Adrenal gland (tissue), 5 donors: ENCODE measurements at regions not wholly inside any gene's neighbourhood (a gene's known extent, or its start where the extent isn't known, plus 50 kb on each side); places are given as distances from the start of the nearest gene placed in this dataset.

Experiments used
- CTCF ChIP-seq, 6 experiments: fragments of 450-650 bp in 4 of 6; fragments of 200-600 bp in 2 of 6; sonication (generic) in 1 of 6; IDR thresholded peaks; 1 replicate in 5 of 6; 2 replicates in 1 of 6; pipeline versions ENCODE4 v1.5.1 to v1.8.0; 2016 to 2021; ENCODE audit warnings: antibody characterized with exemption in 6 of 6, mild to moderate bottlenecking in 2 of 6, moderate library complexity in 1 of 6
- POLR2A ChIP-seq, 2 donors: fragments of 450-650 bp; IDR thresholded peaks; one replicate each; pipeline ENCODE4 v1.6.1; 2017; ENCODE audit warnings: antibody characterized with exemption in 2 of 2, mild to moderate bottlenecking in 2 of 2, moderate library complexity in 1 of 2
- donor health status: DM: no; HTN: no; CAD: no.

DNA sequence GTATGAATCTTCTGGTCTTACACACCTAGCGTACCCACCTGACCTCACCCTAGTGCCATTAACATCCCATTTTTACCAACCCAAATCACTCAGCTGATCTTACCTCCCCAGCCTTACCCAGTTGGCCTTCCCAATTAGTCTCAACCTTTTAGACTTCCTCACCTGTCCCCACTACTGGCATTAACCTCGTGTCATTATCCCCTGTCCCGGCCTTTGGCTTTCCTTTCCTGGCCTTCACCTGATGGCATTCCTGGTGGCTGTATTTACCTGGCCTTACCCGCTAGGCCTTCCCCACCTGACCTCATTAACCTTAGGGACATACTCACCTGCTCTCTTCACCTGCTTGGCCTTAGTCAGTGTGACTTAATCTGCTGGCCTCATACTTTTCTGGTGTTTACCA is 104.1 kb downstream of the IL12A start:
- TF ChIP-seq CTCF (IDR thresholded peaks at IDR 0.05) (no peak), POLR2A (IDR thresholded peaks at IDR 0.05) (no peak)
